Upper lobe of left lung (tissue), 6 donors: ENCODE measurements at regions not wholly inside any gene's neighbourhood (a gene's known extent, or its start where the extent isn't known, plus 50 kb on each side); places are given as distances from the start of the nearest gene placed in this dataset.

ENCODE experiments used
- ATAC-seq, 2 donors: fragments of 200-7000 bp; cut with Tn5 transposase; one replicate each; pipeline ENCODE4 v1.9.1; 2022; ENCODE audit warnings: mild to moderate bottlenecking in 2 of 2, moderate library complexity in 2 of 2; ENCODE audit not compliant: low FRiP score in 2 of 2
- DNase-seq, 2 donors: peaks; one replicate each; pipeline ENCODE4 v3.0.0-alpha.2; 2019 to 2020
- H3K27ac ChIP-seq, 4 donors: fragments of 200-600 bp; sonication (generic); one replicate each; pipeline ENCODE4 v1.5.1; 2016 to 2019
- H3K27me3 ChIP-seq, 4 donors: fragments of 200-600 bp; sonication (generic); one replicate each; pipeline ENCODE4 v1.5.1; 2017 to 2019
- H3K36me3 ChIP-seq, 4 donors: fragments of 200-600 bp; sonication (generic); one replicate each; pipeline ENCODE4 v1.5.1; 2016 to 2019
- H3K4me1 ChIP-seq, 4 donors: fragments of 200-600 bp; sonication (generic); one replicate each; pipeline ENCODE4 v1.5.1; 2018 to 2019
- H3K4me3 ChIP-seq, 4 donors: fragments of 200-600 bp; sonication (generic); one replicate each; pipeline ENCODE4 v1.5.1; 2017 to 2019; ENCODE audit warnings: mild to moderate bottlenecking in 2 of 4, moderate library complexity in 1 of 4
- H3K9me3 ChIP-seq, 4 donors: fragments of 200-600 bp; sonication (generic); one replicate each; pipeline ENCODE4 v1.5.1; 2018 to 2019
- EP300 ChIP-seq, 4 donors: sonication (generic); formaldehyde crosslinking; IDR thresholded peaks; one replicate each; pipeline ENCODE4 v1.5.1; 2017; ENCODE audit warnings: antibody characterized with exemption in 4 of 4, control low read depth in 2 of 4
- POLR2A ChIP-seq, 4 donors: fragments of 450-650 bp; IDR thresholded peaks; one replicate each; pipeline ENCODE4 v1.5.1; 2016 to 2017; ENCODE audit warnings: antibody characterized with exemption in 4 of 4, mild to moderate bottlenecking in 2 of 4
- POLR2AphosphoS5 ChIP-seq, 2 donors: sonication (generic); formaldehyde crosslinking; IDR thresholded peaks; one replicate each; pipeline ENCODE4 v1.5.1; 2017; ENCODE audit warnings: antibody characterized with exemption in 2 of 2
- WGBS, 2 donors: methylation state at CpG; one replicate each; pipeline ENCODE4 v1.1.5; 2017 to 2018; 5-methylcytosine and 5-hydroxymethylcytosine counted together
- TF ChIP-seq, protein P1 (sequence below), 6 experiments: fragments of 450-650 bp in 4 of 6; fragments of 200-600 bp in 2 of 6; sonication (generic) in 2 of 6; IDR thresholded peaks; one replicate each; pipeline ENCODE4 v1.5.1; 2016 to 2019; ENCODE audit warnings: antibody characterized with exemption in 6 of 6
- donor health status: DM: no; HTN: no; CAD: no; lungs with moderate emphysema.
- donor health status: DM: no; HTN: yes; CAD: no; lungs with severe emphysema.

GRCh38 chr13:89465366-89465765 lies 1794.2 kb downstream of the SLITRK5 start:
- 83 to 84% methylated on average over 2 of the region's 2 CpGs for WGBS, 2 donors
- ATAC-seq (no peak), DNase-seq (no peak)
- no peaks in the 10 kb centered on the region for H3K9me3 ChIP-seq
- TF ChIP-seq EP300 (IDR thresholded peaks at IDR 0.05) (no peak), POLR2AphosphoS5 (IDR thresholded peaks at IDR 0.05) (no peak), POLR2A (IDR thresholded peaks at IDR 0.05) (no peak)
- TF ChIP-seq, protein P1, sequence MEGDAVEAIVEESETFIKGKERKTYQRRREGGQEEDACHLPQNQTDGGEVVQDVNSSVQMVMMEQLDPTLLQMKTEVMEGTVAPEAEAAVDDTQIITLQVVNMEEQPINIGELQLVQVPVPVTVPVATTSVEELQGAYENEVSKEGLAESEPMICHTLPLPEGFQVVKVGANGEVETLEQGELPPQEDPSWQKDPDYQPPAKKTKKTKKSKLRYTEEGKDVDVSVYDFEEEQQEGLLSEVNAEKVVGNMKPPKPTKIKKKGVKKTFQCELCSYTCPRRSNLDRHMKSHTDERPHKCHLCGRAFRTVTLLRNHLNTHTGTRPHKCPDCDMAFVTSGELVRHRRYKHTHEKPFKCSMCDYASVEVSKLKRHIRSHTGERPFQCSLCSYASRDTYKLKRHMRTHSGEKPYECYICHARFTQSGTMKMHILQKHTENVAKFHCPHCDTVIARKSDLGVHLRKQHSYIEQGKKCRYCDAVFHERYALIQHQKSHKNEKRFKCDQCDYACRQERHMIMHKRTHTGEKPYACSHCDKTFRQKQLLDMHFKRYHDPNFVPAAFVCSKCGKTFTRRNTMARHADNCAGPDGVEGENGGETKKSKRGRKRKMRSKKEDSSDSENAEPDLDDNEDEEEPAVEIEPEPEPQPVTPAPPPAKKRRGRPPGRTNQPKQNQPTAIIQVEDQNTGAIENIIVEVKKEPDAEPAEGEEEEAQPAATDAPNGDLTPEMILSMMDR (IDR thresholded peaks at IDR 0.05), result no peak
- no peak overlapping the region for H3K27ac ChIP-seq
- no peak overlapping the region for H3K4me3 ChIP-seq
- no peaks in the 10 kb centered on the region for H3K36me3 ChIP-seq
- H3K27me3 ChIP-seq, result no peaks in the 10 kb centered on the region
- H3K4me1 ChIP-seq, result no peaks in the 10 kb centered on the region

GRCh38 chr13:89468081-89468480 lies 1796.9 kb downstream of the SLITRK5 start:
- ATAC-seq (no peak), DNase-seq (no peak)
- H3K9me3 ChIP-seq, result no peaks in the 10 kb centered on the region
- H3K4me1 ChIP-seq, result no peaks in the 10 kb centered on the region
- TF ChIP-seq, protein P1 (IDR thresholded peaks at IDR 0.05), result no peak
- 91 to 93% methylated on average over 2 of the region's 2 CpGs for WGBS, 2 donors
- H3K36me3 ChIP-seq, result no peaks in the 10 kb centered on the region
- H3K27ac ChIP-seq, result no peak overlapping the region
- no peak overlapping the region for H3K4me3 ChIP-seq
- H3K27me3 ChIP-seq, result no peaks in the 10 kb centered on the region

DNA sequence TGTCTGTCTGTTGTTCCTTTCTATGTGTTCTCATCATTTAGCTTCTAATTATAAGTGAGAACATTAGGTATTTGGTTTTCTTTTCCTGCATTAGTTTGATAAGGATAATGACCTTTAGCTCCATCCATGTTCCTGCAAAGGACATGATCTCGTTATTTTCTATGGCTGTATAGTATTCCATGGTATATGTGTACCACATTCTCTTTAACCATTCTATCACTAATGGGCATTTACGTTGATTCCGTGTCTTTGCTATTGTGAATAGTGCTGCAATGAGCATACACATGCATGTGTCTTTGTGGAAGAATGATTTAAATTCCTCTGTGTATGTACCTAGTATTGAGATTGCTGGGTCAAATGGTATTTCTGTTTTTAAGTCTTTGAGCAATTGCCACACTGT lies 1799.7 kb downstream of the SLITRK5 start:
- ATAC-seq (no peak), DNase-seq (no peak)
- no peaks in the 10 kb centered on the region for H3K4me1 ChIP-seq
- H3K9me3 ChIP-seq, result no peaks in the 10 kb centered on the region
- no peaks in the 10 kb centered on the region for H3K36me3 ChIP-seq
- no peak overlapping the region for H3K27ac ChIP-seq
- TF ChIP-seq EP300 (IDR thresholded peaks at IDR 0.05) (no peak), POLR2AphosphoS5 (IDR thresholded peaks at IDR 0.05) (no peak), POLR2A (IDR thresholded peaks at IDR 0.05) (no peak)
- TF ChIP-seq, protein P1 (IDR thresholded peaks at IDR 0.05), result no peak
- WGBS, 2 donors, result 91 to 93% methylated on average over 3 of the region's 3 CpGs
- no peaks in the 10 kb centered on the region for H3K27me3 ChIP-seq
- H3K4me3 ChIP-seq, result no peak overlapping the region

DNA sequence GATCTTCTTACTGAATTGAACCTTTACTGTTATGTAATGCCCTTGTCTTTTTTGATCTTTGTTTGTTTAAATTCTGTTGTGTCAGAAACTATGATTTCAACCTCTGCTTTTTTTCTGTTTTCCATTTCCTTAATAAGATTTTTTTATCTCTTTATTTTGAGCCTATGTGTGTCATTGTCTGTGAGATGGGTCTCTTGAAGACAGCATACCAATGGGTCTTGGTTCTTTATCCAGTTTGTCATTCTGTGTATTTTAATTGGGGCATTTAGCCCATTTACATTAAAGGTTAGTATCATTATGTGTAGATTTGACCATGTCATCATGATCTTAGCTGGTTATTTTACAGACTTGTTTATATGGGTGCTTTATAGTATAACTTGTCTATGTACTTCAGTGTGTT lies 1803.3 kb downstream of the SLITRK5 start:
- H3K36me3 ChIP-seq, result no peaks in the 10 kb centered on the region
- TF ChIP-seq POLR2AphosphoS5 (IDR thresholded peaks at IDR 0.05) (no peak), POLR2A (IDR thresholded peaks at IDR 0.05) (no peak), EP300 (IDR thresholded peaks at IDR 0.05) (no peak)
- TF ChIP-seq, protein P1 (IDR thresholded peaks at IDR 0.05), result no peak
- H3K27ac ChIP-seq, result no peak overlapping the region
- no peak overlapping the region for H3K4me3 ChIP-seq
- H3K9me3 ChIP-seq, result no peaks in the 10 kb centered on the region
- no peaks in the 10 kb centered on the region for H3K27me3 ChIP-seq
- DNase-seq, result no peak
- ATAC-seq, result no peak
- H3K4me1 ChIP-seq, result no peaks in the 10 kb centered on the region

GRCh38 chr13:89486065-89486464 lies 1814.9 kb downstream of the SLITRK5 start:
- ATAC-seq (no peak), DNase-seq (no peak)
- 86 to 91% methylated on average over 1 of the region's 1 CpG for WGBS, 2 donors
- TF ChIP-seq EP300 (IDR thresholded peaks at IDR 0.05), result no peak
- no peak for TF ChIP-seq POLR2A (IDR thresholded peaks at IDR 0.05)
- TF ChIP-seq POLR2AphosphoS5 (IDR thresholded peaks at IDR 0.05), result no peak
- TF ChIP-seq, protein P1 (IDR thresholded peaks at IDR 0.05), result no peak
- Histone ChIP-seq H3K27ac (no peak overlapping the region), H3K27me3 (no peaks in the 10 kb centered on the region), H3K36me3 (no peaks in the 10 kb centered on the region), H3K4me1 (no peaks in the 10 kb centered on the region), H3K9me3 (no peaks in the 10 kb centered on the region), H3K4me3 (no peak overlapping the region)
